ENCODE measurements at regions not wholly inside any gene's neighbourhood (a gene's known extent, or its start where the extent isn't known, plus 50 kb on each side); places are given as distances from the start of the nearest gene placed in this dataset.

- no peak for TF ChIP-seq CTCF (conservative IDR thresholded peaks at IDR 0.05; ENCODE audit: low read depth, low read length)
- no peak for DNase-seq (ENCODE audit: low read depth)
- H3K4me3 ChIP-seq (ENCODE audit: low read length): no peak overlapping the region
Observed at GRCh38 chr4:124304941-124305340, 407.6 kb downstream of the ANKRD50 start.

GRCh38 chr4:124306352-124306751 is 406.2 kb downstream of the ANKRD50 start:
- no peak for DNase-seq (ENCODE audit: low read depth)
- TF ChIP-seq CTCF (conservative IDR thresholded peaks at IDR 0.05; ENCODE audit: low read depth, low read length): no peak
- H3K4me3 ChIP-seq (ENCODE audit: low read length): no peak overlapping the region

GRCh38 chr4:124307143-124307542 is 405.4 kb downstream of the ANKRD50 start:
- no peak for TF ChIP-seq CTCF (conservative IDR thresholded peaks at IDR 0.05; ENCODE audit: low read depth, low read length)
- DNase-seq (ENCODE audit: low read depth): no peak

GRCh38 chr4:124318292-124318691 is 394.2 kb downstream of the ANKRD50 start:
- no peak for DNase-seq (ENCODE audit: low read depth)
- TF ChIP-seq CTCF (conservative IDR thresholded peaks at IDR 0.05; ENCODE audit: low read depth, low read length): no peak
- H3K4me3 ChIP-seq (ENCODE audit: low read length): no peak overlapping the region

More at GRCh38 chr4:124307143-124307542, 405.4 kb downstream of the ANKRD50 start:
- no peak overlapping the region for H3K4me3 ChIP-seq (ENCODE audit: low read length)

- no peak for DNase-seq (ENCODE audit: low read depth)
- H3K4me3 ChIP-seq (ENCODE audit: low read length): no peak overlapping the region
- no peak for TF ChIP-seq CTCF (conservative IDR thresholded peaks at IDR 0.05; ENCODE audit: low read depth, low read length)
Observed at GRCh38 chr4:124321364-124321763, 391.2 kb downstream of the ANKRD50 start.

GRCh38 chr4:124322234-124323065 is 390.1 kb downstream of the ANKRD50 start:
- H3K4me3 ChIP-seq (ENCODE audit: low read length): no peak overlapping the region
- peak; percentile 53 for TF ChIP-seq CTCF (conservative IDR thresholded peaks at IDR 0.05; ENCODE audit: low read depth, low read length)
- no peak for DNase-seq (ENCODE audit: low read depth)

- no peak overlapping the region for H3K4me3 ChIP-seq (ENCODE audit: low read length)
- DNase-seq (ENCODE audit: low read depth): no peak
- no peak for TF ChIP-seq CTCF (conservative IDR thresholded peaks at IDR 0.05; ENCODE audit: low read depth, low read length)
Observed at GRCh38 chr4:124325690-124326089, 386.8 kb downstream of the ANKRD50 start.
